Kasumi-1 (cell line): ENCODE measurements at regions not wholly inside any gene's neighbourhood (a gene's known extent, or its start where the extent isn't known, plus 50 kb on each side); places are given as distances from the start of the nearest gene placed in this dataset.

Source experiments
- DNase-seq, 2 experiments: peaks; one replicate each; lab custom pipeline; 2025; lab: John Stamatoyannopoulos, UW

DNA sequence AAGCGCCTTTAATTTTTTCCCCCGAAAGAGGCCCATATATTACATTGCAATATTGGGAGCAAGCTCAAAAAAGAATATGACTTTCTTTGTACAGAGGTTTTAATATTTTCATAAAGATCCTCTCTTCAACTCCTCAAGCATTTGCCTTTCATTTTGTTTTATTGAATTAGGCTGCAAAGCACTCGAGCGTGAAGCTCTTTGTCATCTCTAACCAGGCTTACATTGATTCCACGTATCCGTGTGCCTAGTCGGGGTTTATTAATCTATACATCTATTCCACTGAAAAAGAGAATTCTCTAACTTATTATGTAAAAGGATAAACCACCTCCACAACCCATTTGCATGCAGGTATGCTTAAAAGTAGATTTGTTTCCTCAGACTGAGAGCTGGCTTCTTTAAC lies 234.8 kb upstream of the TMPO start:
- DNase-seq = no peak

DNA sequence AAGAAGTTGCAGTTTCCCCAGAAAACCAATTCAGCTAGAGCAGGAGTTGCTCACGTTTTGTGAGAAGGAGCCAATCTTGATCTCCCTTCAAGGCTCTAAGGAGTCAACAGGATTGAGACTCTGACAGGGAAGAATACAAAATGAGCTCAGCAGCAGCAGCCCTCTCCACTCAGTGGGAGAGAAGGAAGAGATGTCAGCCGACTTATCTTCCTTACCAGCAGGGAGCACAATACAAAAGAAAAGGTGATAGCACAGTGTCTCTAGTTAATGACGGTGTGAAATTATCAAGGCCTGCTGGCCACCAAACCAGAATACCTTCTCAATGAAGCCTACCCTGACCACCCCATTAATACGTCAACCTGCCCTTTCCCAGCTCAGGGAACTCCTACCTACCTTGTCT lies 223.6 kb upstream of the TMPO start:
- no peak for DNase-seq

DNA sequence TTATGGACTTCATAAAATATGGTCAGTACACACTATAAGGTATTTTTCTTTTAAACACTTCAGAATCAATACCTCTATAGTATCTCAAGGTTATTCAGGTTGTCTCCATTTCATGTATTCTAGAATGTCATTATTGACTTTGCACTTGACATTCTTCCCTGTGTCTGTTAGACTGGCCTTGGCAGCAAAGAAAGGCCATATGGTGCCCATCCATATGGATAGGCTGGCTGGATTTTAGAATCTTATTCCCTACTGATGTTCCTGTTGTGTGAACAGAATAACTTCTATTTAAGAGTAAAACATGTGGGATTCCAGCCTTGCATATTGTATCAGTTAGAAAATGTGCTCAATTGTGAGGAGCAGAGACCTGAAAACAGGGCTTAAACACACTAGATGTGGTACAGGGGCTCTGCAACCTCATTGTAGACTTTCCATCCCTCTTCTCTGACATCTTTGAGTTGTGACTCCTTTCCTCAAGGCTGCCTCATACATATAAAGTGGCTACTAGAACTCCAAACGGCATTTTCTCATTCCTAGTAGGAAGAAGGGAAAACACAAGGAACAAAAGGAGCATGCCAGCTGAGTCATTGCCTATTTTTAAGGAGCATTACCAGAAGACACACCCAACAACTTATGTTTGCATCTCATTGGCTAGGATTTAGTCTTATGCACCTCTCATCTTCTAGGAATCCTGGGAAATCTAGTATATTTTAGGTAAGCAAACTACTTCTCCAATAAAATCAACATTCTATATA lies 221.2 kb upstream of the TMPO start:
- no peak for DNase-seq

GRCh38 chr12:98295681-98296080 lies 219.7 kb upstream of the TMPO start:
- no peak for DNase-seq

GRCh38 chr12:98296462-98297079 lies 218.8 kb upstream of the TMPO start:
- DNase-seq = peak in 1 of 2 experiments; percentile 1

DNA sequence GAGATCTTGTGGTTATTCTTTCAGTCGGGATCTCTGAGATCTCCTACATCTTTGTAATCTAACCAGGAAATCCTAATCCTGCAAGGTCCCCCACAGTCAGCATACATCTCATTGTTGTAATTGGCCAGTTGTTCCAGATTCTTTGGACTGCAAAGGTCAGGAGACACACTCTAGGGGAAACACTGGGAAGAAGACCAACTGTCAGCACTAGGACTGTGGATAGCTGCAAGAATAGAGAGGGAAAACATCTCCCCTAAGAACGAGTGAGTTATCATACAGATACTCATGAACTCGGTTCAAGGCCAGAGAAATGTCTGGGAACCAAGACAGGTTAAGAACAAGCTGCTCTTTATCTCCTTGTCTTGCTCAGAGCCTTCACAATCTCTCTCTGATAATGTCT lies 217.9 kb upstream of the TMPO start:
- DNase-seq = peak in 1 of 2 experiments; percentile 2

GRCh38 chr12:98308141-98308540 lies 207.2 kb upstream of the TMPO start:
- DNase-seq = no peak

DNA sequence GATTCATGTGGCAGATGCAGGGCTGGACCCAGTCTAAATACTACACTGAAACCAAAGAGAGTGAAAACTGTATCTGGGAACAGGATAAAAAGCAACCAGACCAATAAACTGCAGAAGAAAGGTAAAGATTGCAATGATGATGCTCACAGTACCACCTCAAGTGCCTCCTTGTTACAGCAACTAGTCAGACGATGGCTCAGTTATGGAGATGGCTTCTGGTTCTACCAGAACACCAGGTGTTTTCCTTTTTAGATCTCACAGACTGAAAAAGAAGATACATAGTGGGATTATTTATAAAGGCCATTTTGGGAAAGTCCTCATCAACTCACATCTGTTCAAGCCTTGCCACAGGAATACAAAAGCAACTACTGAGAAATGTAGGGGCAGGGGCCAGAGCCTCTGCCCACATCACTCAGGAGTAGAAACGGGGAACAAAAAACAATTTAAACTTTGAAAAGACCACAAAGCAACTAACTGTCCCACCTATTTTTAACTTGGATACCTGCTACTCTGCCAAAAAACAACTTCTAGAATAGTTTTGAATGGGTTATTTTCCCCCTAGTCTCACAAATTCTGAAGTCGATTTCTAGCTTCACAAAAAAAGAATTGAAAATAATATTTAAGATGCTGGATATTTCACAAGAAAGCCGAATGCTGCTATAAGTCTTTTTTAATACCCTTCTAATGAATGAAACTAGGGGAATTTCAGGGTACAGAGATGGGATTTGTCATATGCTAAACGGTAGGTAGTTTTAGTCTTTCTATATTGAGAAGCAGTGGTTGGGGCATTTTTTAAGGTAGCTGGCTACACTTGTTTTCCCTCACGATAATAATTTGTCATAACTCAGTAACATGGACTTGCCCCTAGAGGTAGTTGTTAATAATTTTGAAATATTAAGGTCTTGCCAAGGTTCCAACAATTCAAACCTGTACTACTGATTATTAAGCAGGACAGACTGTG lies 197.2 kb upstream of the TMPO start:
- no peak for DNase-seq

- no peak for DNase-seq
These were observed 195.5 kb upstream of the TMPO start for GRCh38 chr12:98319716-98320425.

DNA sequence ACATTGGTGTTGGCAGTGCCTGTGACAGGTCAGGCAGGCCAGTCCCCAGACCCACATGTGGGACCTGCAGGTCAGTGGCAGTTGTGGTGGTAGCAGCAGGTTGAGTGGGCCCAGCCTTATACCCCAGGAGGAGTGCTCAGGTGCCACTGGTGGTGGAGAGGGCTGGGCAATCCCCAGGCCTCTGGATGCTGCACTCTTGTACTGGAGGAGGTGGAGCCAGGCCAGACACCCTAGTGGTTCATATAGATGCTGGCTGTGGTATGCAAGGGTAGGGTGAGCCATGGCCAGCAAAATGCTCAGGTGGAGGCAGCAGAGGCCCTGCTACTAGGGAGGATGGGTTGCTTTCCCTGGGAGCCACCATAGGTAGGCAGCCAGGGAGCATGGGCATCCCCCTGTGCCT lies 190.4 kb upstream of the TMPO start:
- no peak for DNase-seq

- DNase-seq = no peak
These were observed 186.9 kb upstream of the TMPO start for GRCh38 chr12:98328467-98328866.

- no peak for DNase-seq
These were observed 185.8 kb upstream of the TMPO start for GRCh38 chr12:98329589-98329988.

DNA sequence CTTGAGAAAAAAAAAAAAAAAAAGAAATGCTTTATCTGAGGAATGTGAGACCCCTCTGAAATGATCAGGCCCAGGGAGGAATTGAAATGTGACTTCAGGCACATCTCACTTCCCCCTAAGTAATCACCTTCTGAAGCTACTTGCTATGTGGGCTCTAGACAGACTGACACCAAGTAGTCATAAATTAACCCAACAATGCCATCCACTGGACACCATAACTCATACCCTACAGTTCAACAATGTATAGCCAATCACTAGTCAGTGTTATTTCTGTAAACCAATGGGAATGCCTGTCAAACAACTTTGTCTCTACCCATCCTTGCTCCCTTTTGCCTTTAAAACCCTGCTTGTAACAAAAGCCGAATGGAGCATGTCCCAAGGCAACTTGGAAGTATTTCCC lies 182.7 kb upstream of the TMPO start:
- DNase-seq = no peak

DNA sequence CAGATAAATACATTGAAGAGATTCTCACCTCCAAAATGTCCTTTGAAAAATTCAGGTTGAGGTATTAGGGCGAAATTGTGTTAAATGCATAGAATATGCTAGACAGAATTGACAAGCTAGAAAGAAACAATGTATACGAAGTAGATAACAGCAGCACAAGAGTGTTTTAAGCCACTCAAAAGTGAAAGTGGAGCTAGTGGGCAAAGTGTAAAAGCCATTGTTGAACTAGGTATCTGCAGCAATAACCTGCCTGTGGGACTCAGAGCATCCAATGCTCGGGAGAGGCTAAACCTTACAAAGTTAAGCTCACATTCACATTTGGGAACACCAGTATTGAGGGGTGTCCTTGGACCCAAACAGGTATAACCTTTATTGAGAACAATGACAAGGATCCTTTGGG lies 180.6 kb upstream of the TMPO start:
- no peak for DNase-seq

DNA sequence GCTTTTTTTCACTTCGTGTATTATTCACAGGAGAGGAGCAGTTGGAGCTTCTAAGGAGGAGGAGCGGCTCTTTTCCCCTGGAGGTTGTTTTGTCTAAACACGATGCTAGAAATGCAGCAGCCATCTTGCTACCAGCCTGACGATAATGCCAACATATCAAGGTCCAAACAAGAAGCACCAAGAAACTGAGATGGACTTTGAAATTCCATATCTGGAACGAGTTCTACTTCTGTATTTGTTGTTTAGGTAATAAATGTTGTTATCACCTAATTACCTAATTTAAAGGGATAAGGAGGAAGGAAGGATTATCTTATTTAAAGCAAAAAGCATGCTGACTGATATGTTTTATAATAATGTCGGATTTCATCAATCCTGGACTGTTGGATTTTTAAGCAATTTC lies 174.4 kb upstream of the TMPO start:
- no peak for DNase-seq

GRCh38 chr12:98341732-98342131 lies 173.7 kb upstream of the TMPO start:
- no peak for DNase-seq

DNA sequence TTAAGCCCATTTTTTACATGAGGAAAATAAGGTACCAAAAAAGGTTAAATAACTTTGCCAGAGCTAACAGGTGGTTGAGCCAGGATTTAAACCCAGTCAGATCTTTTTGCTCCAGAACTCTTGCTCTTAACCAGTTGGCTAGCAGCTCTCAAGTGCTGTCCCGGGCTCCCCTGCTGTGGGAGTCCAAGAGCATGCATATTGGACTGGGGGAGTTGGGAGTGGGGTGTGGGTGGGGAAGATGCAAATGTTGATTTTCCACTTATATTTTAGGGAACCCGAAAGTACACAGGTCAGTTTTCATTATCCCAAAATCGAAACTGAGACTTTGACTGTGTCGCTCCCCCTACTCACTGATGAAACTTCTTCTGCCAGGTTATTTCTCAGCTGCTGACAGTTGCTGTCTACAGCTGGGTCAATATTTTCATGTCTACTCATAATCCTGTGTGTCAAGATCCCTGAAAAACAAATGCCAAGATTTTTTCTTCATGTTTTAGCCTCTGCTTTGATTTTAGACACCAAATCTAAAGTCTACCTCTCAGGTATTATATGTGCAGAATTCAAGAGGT lies 172.3 kb upstream of the TMPO start:
- DNase-seq = no peak

- no peak for DNase-seq
These were observed 171.1 kb upstream of the TMPO start for GRCh38 chr12:98344046-98344930.

DNA sequence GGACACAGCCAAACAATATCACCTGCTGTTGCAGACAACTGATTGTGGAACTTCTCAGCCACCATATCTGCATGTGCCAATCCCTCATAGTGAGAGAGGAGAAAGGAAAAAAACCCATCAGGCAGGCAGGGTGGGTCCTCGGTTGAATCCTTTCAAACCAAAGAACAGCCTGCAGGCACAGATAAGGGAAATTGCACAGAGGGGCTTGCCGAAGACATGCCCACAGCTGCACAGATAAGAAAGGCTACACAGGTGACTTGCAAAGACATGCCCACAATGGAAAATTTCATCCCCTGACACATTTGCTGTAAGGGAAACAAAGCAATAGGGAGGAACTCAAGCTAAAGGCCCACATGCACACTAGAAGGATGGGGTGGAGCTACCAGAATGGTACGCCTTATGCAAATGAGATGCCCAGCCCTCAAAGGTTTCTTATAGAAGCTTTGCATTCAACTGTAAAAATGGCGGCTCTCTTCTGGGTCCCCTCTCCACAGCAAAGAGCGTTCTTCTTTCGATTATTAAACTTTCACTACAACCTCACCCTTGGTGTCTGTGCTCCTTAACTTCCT lies 170.0 kb upstream of the TMPO start:
- DNase-seq = no peak

DNA sequence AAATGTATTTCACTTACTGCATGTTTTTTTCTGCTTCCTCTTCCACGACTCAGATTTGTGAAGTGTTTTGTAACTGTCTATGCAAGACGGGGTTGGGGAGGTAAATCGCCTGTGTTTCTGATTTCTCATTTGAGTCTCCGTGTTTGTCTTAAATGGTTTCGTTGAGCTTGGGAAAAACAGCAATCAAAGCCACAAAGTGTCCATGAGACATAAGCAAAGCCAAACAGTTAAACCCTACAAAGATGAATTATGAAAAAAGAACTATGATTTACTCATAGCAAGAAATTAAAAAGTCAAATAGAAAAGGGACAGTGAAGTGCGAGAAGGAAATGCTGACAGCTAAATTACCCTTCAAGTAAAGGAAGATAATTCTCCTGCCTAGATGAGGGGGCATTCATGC lies 164.3 kb upstream of the TMPO start:
- DNase-seq = no peak
